Thymus (tissue), 11 donors: ENCODE measurements at regions not wholly inside any gene's neighbourhood (a gene's known extent, or its start where the extent isn't known, plus 50 kb on each side); places are given as distances from the start of the nearest gene placed in this dataset.

Experiments
- DNase-seq, 9 donors: peaks; one replicate each; pipeline ENCODE4 v3.0.0-alpha.2; 2013; ENCODE audit warnings: low spot score in 9 of 9, low read depth in 6 of 9, missing footprints in 1 of 9
- H3K27ac ChIP-seq, 2 donors: one replicate each; pipeline ENCODE4 v1.5.1; 2013; ENCODE audit warnings: control low read depth in 1 of 2, low read depth in 1 of 2, low read length in 1 of 2, mild to moderate bottlenecking in 1 of 2, moderate library complexity in 1 of 2
- H3K27me3 ChIP-seq, 2 donors: one replicate each; pipeline ENCODE4 v1.5.1; 2013; ENCODE audit warnings: low read length in 1 of 2; ENCODE audit not compliant: control insufficient read depth in 2 of 2, insufficient read depth in 1 of 2
- H3K36me3 ChIP-seq, 2 donors: one replicate each; pipeline ENCODE4 v1.5.1; 2013; ENCODE audit warnings: low read length in 1 of 2, mild to moderate bottlenecking in 1 of 2, moderate library complexity in 1 of 2; ENCODE audit not compliant: control insufficient read depth in 2 of 2, insufficient read depth in 2 of 2
- H3K4me1 ChIP-seq, 2 donors: one replicate each; pipeline ENCODE4 v1.5.1; 2013; ENCODE audit warnings: low read length in 2 of 2; ENCODE audit not compliant: control insufficient read depth in 2 of 2, insufficient read depth in 2 of 2
- H3K4me3 ChIP-seq, 2 donors: one replicate each; pipeline ENCODE4 v1.5.1; 2013; ENCODE audit warnings: low read length in 2 of 2, control low read depth in 1 of 2, mild to moderate bottlenecking in 1 of 2
- H3K9me3 ChIP-seq, 2 donors: one replicate each; pipeline ENCODE4 v1.5.1; 2013; ENCODE audit warnings: low read length in 1 of 2, mild to moderate bottlenecking in 1 of 2; ENCODE audit not compliant: control insufficient read depth in 2 of 2, insufficient read depth in 1 of 2
- WGBS: extraction: QIAGEN DNeasy Blood & Tissue Kit; methylation state at CpG from one replicate; pipeline ENCODE4 v1.1.7; 2013; 5-methylcytosine and 5-hydroxymethylcytosine counted together
- donor health status: healthy.

DNA sequence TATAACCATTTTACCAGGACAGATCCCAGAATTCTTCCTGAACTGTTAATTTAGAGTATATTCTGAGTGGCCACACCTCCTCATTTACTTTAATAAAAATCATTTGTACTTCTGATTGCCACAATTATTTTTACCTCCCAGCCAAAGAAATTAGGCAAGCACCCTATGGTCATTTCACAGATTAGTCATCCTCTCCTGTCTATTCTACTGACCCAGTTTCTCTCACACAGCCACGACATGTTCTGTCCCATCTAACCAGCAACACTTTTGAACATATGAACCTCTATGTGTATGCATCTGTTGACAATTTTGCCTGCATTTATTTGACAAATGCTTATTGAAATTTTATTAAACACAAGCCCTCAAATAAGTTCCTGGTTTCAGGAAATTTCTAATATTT, 202.6 kb upstream of the STXBP5 start:
- no peak for DNase-seq
- Histone ChIP-seq H3K27ac (no peak overlapping the region), H3K36me3 (no peaks in the 10 kb centered on the region), H3K4me1 (no peaks in the 10 kb centered on the region), H3K4me3 (no peak overlapping the region), H3K9me3 (no peaks in the 10 kb centered on the region), H3K27me3 (no peaks in the 10 kb centered on the region)
- 96% methylated on average over 1 of the region's 1 CpG for WGBS

DNA sequence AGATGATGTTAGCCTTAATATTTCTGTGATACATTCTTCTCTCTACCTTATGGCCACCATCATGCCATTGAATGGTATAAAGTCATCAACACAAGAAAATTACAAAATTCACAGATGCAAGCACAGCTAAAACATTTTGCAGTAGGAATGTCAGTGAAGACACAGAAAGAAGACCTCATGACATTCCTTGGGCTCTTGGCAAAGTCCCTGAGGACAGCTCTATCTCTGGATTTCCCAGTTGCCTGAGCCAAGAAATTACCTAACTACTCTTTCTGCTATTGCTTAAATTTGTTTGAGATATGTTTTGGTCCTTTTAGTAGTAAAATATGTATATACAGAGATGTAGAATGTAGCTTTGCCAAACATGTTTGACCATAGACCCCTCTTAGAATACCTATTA, 201.0 kb upstream of the STXBP5 start:
- H3K4me1 ChIP-seq = no peaks in the 10 kb centered on the region
- H3K36me3 ChIP-seq = no peaks in the 10 kb centered on the region
- H3K9me3 ChIP-seq = no peaks in the 10 kb centered on the region
- no peak overlapping the region for H3K27ac ChIP-seq
- no peak overlapping the region for H3K4me3 ChIP-seq
- H3K27me3 ChIP-seq = no peaks in the 10 kb centered on the region
- no peak for DNase-seq

DNA sequence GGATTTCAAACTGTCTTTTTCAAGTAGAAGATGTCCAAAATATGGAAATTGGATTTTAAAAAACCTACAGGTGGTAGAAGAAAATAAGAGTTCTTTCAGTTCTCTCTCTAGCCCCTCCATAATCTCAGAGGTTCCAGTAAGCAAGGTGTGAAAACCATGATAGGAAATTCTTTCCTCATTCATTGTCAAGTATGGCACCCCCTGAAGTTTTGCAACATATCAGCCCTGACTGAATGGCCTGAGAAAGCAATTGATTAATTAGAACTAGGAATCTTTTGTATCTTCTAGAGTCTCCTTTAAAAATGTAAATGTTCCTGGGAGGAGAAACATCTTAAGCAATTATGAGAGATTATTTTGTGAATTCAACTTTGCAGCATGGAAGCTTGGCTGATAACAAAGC, 198.7 kb upstream of the STXBP5 start:
- no peak overlapping the region for H3K4me3 ChIP-seq
- no peaks in the 10 kb centered on the region for H3K4me1 ChIP-seq
- H3K27me3 ChIP-seq = no peaks in the 10 kb centered on the region
- no peaks in the 10 kb centered on the region for H3K9me3 ChIP-seq
- H3K27ac ChIP-seq = no peak overlapping the region
- H3K36me3 ChIP-seq = no peaks in the 10 kb centered on the region
- no peak for DNase-seq

DNA sequence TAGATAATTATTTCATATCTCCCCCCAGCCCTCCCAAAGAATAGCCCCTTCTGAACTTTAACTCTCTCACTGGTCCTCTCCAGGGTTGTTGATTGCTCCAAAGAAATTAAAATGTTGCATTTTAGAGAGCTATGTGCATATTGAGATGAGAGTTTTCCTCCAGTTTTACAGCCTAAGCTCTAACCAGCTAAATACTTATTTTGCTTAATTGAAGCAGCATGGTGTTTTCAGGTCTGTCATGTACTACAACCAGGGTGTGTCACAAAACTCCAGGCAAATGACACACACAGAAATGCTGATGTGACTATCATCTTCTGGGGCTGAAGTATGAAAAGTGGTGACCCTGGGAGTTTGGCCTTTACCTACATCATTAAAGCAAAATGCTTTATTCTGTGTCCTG, 196.8 kb upstream of the STXBP5 start:
- DNase-seq = no peak
- Histone ChIP-seq H3K27ac (no peak overlapping the region), H3K9me3 (no peaks in the 10 kb centered on the region), H3K4me3 (no peak overlapping the region), H3K36me3 (no peaks in the 10 kb centered on the region), H3K4me1 (no peaks in the 10 kb centered on the region), H3K27me3 (no peaks in the 10 kb centered on the region)

GRCh38 chr6:147009358-147009757, 194.9 kb upstream of the STXBP5 start:
- no peak for DNase-seq
- H3K36me3 ChIP-seq = no peaks in the 10 kb centered on the region
- no peaks in the 10 kb centered on the region for H3K9me3 ChIP-seq
- H3K4me3 ChIP-seq = no peak overlapping the region
- no peaks in the 10 kb centered on the region for H3K27me3 ChIP-seq
- 97% methylated on average over 2 of the region's 2 CpGs for WGBS
- H3K4me1 ChIP-seq = no peaks in the 10 kb centered on the region
- no peak overlapping the region for H3K27ac ChIP-seq

DNA sequence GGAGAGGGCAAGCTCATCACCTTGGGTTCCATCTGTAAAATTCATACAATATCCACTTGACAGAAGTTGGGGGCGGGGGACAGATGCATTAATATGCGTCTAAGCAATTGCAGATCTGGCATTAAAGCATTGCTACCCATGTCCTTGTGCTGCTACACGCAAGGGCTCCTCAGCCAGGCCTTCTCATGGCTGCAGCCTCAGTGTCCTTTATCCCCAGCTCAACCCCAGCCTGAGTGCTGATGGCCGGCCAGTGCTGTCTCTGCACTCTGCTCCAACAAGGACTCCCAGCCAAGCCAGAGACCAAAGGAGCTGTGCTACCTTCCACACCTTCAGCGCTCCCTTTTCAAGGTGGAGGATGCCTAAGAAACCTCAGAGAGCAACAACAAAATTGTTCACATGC, 188.5 kb upstream of the STXBP5 start:
- no peaks in the 10 kb centered on the region for H3K27me3 ChIP-seq
- WGBS = 98% methylated on average over 5 of the region's 5 CpGs
- no peak for DNase-seq
- H3K27ac ChIP-seq = no peak overlapping the region
- no peaks in the 10 kb centered on the region for H3K36me3 ChIP-seq
- H3K9me3 ChIP-seq = no peaks in the 10 kb centered on the region
- H3K4me1 ChIP-seq = no peaks in the 10 kb centered on the region
- no peak overlapping the region for H3K4me3 ChIP-seq

DNA sequence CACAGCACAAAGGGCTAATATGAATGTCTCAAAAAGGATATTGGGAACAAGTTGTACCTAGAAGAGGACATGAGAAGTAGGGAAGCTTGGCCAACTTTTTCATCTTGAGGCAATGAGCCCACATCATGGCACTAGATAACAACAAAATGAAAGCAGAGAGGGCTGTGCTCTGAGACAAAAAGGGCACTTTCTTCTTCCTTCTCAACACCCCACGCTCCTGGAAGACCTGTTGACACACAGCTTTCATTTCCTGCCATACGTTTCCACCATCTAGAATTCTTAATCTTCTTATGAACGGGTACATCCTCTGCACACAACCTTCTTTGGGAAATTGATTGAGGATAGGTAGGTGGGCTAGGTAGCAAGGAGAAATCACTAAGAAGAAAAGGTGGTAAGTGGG, 187.8 kb upstream of the STXBP5 start:
- H3K4me3 ChIP-seq = no peak overlapping the region
- DNase-seq = no peak
- no peaks in the 10 kb centered on the region for H3K4me1 ChIP-seq
- no peak overlapping the region for H3K27ac ChIP-seq
- no peaks in the 10 kb centered on the region for H3K27me3 ChIP-seq
- 64% methylated on average over 3 of the region's 3 CpGs for WGBS
- H3K9me3 ChIP-seq = no peaks in the 10 kb centered on the region
- no peaks in the 10 kb centered on the region for H3K36me3 ChIP-seq

DNA sequence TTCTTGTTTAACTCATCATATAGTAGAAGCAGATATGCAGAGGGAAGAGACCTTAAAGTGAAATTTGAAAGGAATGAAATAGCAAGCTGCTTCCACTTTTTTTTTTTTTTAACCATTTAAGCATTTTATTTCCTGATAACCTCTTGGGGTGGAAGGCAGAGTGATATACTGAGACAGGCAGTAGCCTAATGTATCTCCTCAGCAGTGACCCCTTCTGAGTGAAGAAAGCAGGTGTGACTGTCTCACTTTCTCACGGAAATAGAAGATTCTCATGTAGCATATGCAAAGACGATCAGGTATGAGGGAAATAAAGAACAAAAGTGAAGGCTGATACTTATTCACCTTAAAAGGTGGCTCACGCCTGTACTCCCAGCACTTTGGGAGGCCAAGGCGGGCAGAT, 187.1 kb upstream of the STXBP5 start:
- Histone ChIP-seq H3K9me3 (no peaks in the 10 kb centered on the region), H3K36me3 (no peaks in the 10 kb centered on the region), H3K27me3 (no peaks in the 10 kb centered on the region), H3K4me3 (no peak overlapping the region), H3K27ac (no peak overlapping the region), H3K4me1 (no peaks in the 10 kb centered on the region)
- DNase-seq = no peak
- WGBS = 96% methylated on average over 4 of the region's 4 CpGs

GRCh38 chr6:147019001-147019400, 185.2 kb upstream of the STXBP5 start:
- no peak for DNase-seq
- no peaks in the 10 kb centered on the region for H3K4me1 ChIP-seq
- no peak overlapping the region for H3K4me3 ChIP-seq
- no peaks in the 10 kb centered on the region for H3K27me3 ChIP-seq
- H3K27ac ChIP-seq = no peak overlapping the region
- H3K36me3 ChIP-seq = no peaks in the 10 kb centered on the region
- H3K9me3 ChIP-seq = no peaks in the 10 kb centered on the region

DNA sequence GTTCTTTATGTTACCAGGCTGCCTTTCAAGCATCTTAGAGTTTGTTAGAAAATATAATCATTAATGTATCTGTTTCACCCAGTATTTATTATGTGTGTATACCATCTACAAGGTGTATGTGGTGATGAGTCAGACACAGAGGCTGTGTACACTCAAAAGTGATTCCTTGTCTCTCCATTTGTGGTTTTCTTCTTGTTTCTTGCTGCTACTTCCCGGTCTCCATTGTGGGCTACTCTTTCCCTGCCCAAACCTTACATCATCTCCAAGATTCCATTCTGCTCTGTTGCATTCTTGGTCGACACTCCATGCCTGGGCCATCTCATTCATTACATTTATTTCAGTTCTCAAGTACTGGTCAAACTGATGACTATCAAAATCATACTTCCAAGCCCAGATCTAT, 182.2 kb upstream of the STXBP5 start:
- no peaks in the 10 kb centered on the region for H3K9me3 ChIP-seq
- H3K27me3 ChIP-seq = no peaks in the 10 kb centered on the region
- H3K27ac ChIP-seq = no peak overlapping the region
- no peaks in the 10 kb centered on the region for H3K4me1 ChIP-seq
- DNase-seq = no peak
- no peak overlapping the region for H3K4me3 ChIP-seq
- no peaks in the 10 kb centered on the region for H3K36me3 ChIP-seq
- WGBS = 84% methylated on average over 2 of the region's 2 CpGs
